ENCODE measurements at regions not wholly inside any gene's neighbourhood (a gene's known extent, or its start where the extent isn't known, plus 50 kb on each side); places are given as distances from the start of the nearest gene placed in this dataset.
A peak's percentile ranks its signal among the peaks of the same experiment; 100 is the strongest.

DNA sequence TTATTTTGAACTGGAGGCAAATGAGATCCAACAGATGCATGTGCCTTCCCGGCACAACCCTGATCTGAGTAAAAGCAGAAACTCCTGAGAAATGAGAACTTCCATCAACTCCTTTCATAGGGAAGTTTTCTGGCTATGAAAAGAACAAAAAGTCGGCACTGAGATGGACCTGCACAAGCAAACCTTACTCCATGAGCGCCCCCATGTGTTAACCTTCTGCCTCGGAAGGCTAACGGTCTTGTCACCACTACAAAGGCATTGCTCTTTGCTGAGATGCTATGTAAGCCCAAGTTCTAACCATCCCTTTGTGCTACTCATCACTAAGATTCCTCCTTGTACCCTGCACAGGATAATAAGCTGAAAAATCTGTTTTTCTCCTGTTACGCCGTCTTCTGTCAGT is 57.3 kb upstream of the SULT1C3 start:
- TF ChIP-seq, protein P1, sequence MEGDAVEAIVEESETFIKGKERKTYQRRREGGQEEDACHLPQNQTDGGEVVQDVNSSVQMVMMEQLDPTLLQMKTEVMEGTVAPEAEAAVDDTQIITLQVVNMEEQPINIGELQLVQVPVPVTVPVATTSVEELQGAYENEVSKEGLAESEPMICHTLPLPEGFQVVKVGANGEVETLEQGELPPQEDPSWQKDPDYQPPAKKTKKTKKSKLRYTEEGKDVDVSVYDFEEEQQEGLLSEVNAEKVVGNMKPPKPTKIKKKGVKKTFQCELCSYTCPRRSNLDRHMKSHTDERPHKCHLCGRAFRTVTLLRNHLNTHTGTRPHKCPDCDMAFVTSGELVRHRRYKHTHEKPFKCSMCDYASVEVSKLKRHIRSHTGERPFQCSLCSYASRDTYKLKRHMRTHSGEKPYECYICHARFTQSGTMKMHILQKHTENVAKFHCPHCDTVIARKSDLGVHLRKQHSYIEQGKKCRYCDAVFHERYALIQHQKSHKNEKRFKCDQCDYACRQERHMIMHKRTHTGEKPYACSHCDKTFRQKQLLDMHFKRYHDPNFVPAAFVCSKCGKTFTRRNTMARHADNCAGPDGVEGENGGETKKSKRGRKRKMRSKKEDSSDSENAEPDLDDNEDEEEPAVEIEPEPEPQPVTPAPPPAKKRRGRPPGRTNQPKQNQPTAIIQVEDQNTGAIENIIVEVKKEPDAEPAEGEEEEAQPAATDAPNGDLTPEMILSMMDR (optimal IDR thresholded peaks at IDR 0.05 in 1 of 3, IDR thresholded peaks at IDR 0.05 in 1 of 3, conservative IDR thresholded peaks at IDR 0.05 in 1 of 3; ENCODE audit: extremely low read depth in 1 of 3, insufficient read depth in 2 of 3, low read length in 3 of 3) = peak; percentile 56 to 82 (median 61)
- TF ChIP-seq EZH2 (IDR thresholded peaks at IDR 0.05; ENCODE audit: low read length) = no peak
